ENCODE measurements at regions not wholly inside any gene's neighbourhood (a gene's known extent, or its start where the extent isn't known, plus 50 kb on each side); places are given as distances from the start of the nearest gene placed in this dataset.

- H3K4me3 ChIP-seq (ENCODE audit: low read depth, poor library complexity, severe bottlenecking), result no peak overlapping the region
- no peak for TF ChIP-seq CTCF (IDR thresholded peaks at IDR 0.05)
- TF ChIP-seq POLR2A (IDR thresholded peaks at IDR 0.05), result no peak
- DNase-seq (ENCODE audit: low spot score in 2 of 2), result no peak
- 84 to 88% methylated on average over 4 of the region's 4 CpGs for WGBS, 2 donors
- intact Hi-C loops (cut with DNase I; ENCODE audit: low total_unique reads), result no loop called here
Observed at GRCh38 chr4:138311771-138312535, 69.8 kb upstream of the SLC7A11 start.

GRCh38 chr4:138310991-138311390 lies 68.8 kb upstream of the SLC7A11 start:
- 29 to 33% methylated on average over 1 of the region's 1 CpG for WGBS, 2 donors
- intact Hi-C loops (cut with DNase I; ENCODE audit: low total_unique reads), result no loop called here

GRCh38 chr4:138310498-138310897 lies 68.3 kb upstream of the SLC7A11 start:
- H3K4me3 ChIP-seq (ENCODE audit: low read depth, poor library complexity, severe bottlenecking), result no peak overlapping the region
- DNase-seq (ENCODE audit: low spot score in 2 of 2), result no peak
- intact Hi-C loops (cut with DNase I; ENCODE audit: low total_unique reads), result no loop called here
- TF ChIP-seq CTCF (IDR thresholded peaks at IDR 0.05) (no peak), POLR2A (IDR thresholded peaks at IDR 0.05) (no peak)
- WGBS, 2 donors, result 33 to 46% methylated on average over 4 of the region's 4 CpGs

More at GRCh38 chr4:138310991-138311390, 68.8 kb upstream of the SLC7A11 start:
- no peak for TF ChIP-seq POLR2A (IDR thresholded peaks at IDR 0.05)
- TF ChIP-seq CTCF (IDR thresholded peaks at IDR 0.05), result no peak
- no peak overlapping the region for H3K4me3 ChIP-seq (ENCODE audit: low read depth, poor library complexity, severe bottlenecking)
- DNase-seq (ENCODE audit: low spot score in 2 of 2), result no peak

- TF ChIP-seq CTCF (IDR thresholded peaks at IDR 0.05), result no peak
- no peak for TF ChIP-seq POLR2A (IDR thresholded peaks at IDR 0.05)
- no peak for DNase-seq (ENCODE audit: low spot score in 2 of 2)
- intact Hi-C loops (cut with DNase I; ENCODE audit: low total_unique reads), result no loop called here
- no peak overlapping the region for H3K4me3 ChIP-seq (ENCODE audit: low read depth, poor library complexity, severe bottlenecking)
- WGBS, 2 donors, result 50% methylated on average over 7 of the region's 7 CpGs
Observed at GRCh38 chr4:138308356-138308755, 66.2 kb upstream of the SLC7A11 start.

GRCh38 chr4:138307319-138307718 lies 65.2 kb upstream of the SLC7A11 start:
- no peak for TF ChIP-seq CTCF (IDR thresholded peaks at IDR 0.05)
- no peak for TF ChIP-seq POLR2A (IDR thresholded peaks at IDR 0.05)
- H3K4me3 ChIP-seq (ENCODE audit: low read depth, poor library complexity, severe bottlenecking), result no peak overlapping the region
- no peak for DNase-seq (ENCODE audit: low spot score in 2 of 2)
- 81 to 87% methylated on average over 8 of the region's 8 CpGs for WGBS, 2 donors
- intact Hi-C loops (cut with DNase I; ENCODE audit: low total_unique reads), result no loop called here

GRCh38 chr4:138305050-138305449 lies 62.9 kb upstream of the SLC7A11 start:
- 63 to 68% methylated on average over 1 of the region's 1 CpG for WGBS, 2 donors
- intact Hi-C loops (cut with DNase I; ENCODE audit: low total_unique reads), result no loop called here
- no peak for DNase-seq (ENCODE audit: low spot score in 2 of 2)
- TF ChIP-seq CTCF (IDR thresholded peaks at IDR 0.05) (no peak), POLR2A (IDR thresholded peaks at IDR 0.05) (no peak)
- no peak overlapping the region for H3K4me3 ChIP-seq (ENCODE audit: low read depth, poor library complexity, severe bottlenecking)

Measured in lower leg skin (tissue), 4 donors.